ENCODE measurements at regions not wholly inside any gene's neighbourhood (a gene's known extent, or its start where the extent isn't known, plus 50 kb on each side); places are given as distances from the start of the nearest gene placed in this dataset.

GRCh38 chr7:80369321-80369720 is 142.5 kb downstream of the GNAT3 start:
- no peak for TF ChIP-seq CTCF (IDR thresholded peaks at IDR 0.05)
- TF ChIP-seq POLR2A (IDR thresholded peaks at IDR 0.05), result no peak
